Mesenchymal stem cell (in vitro differentiated cells and primary cell): ENCODE measurements at regions not wholly inside any gene's neighbourhood (a gene's known extent, or its start where the extent isn't known, plus 50 kb on each side); places are given as distances from the start of the nearest gene placed in this dataset.

Experiments
- DNase-seq: peaks from one replicate; pipeline ENCODE4 v3.0.0-alpha.2; 2013
- H2AFZ ChIP-seq: one replicate; pipeline ENCODE4 v1.6.1; 2013; ENCODE audit warnings: low read depth, mild to moderate bottlenecking, control low read depth, inconsistent platforms, low read length, moderate library complexity
- H2AK5ac ChIP-seq: 2 replicates; pipeline ENCODE4 v1.6.1; 2013; ENCODE audit warnings: low read length, moderate library complexity, mild to moderate bottlenecking, inconsistent platforms; ENCODE audit not compliant: severe bottlenecking
- H2BK120ac ChIP-seq: one replicate; pipeline ENCODE4 v1.6.1; 2013; ENCODE audit warnings: low read depth, mild to moderate bottlenecking, inconsistent platforms, low read length, moderate library complexity
- H2BK12ac ChIP-seq, 2 experiments: one replicate each; pipeline ENCODE4 v1.6.1; 2013; ENCODE audit warnings: inconsistent platforms in 2 of 2, low read length in 2 of 2, mild to moderate bottlenecking in 2 of 2, moderate library complexity in 2 of 2, control low read depth in 1 of 2
- H2BK15ac ChIP-seq: one replicate; pipeline ENCODE4 v1.6.1; 2013; ENCODE audit warnings: mild to moderate bottlenecking, low read depth, inconsistent platforms; ENCODE audit not compliant: poor library complexity, severe bottlenecking
- H2BK5ac ChIP-seq: 2 replicates; pipeline ENCODE4 v1.6.1; 2013; ENCODE audit warnings: low read depth, mild to moderate bottlenecking, low read length, control low read depth, inconsistent platforms; ENCODE audit not compliant: poor library complexity, severe bottlenecking
- H3K14ac ChIP-seq, 2 experiments: one replicate each; pipeline ENCODE4 v1.6.1; 2013; ENCODE audit warnings: inconsistent platforms in 2 of 2, low read length in 2 of 2, control low read depth in 1 of 2, mild to moderate bottlenecking in 1 of 2, moderate library complexity in 1 of 2
- H3K18ac ChIP-seq, 2 experiments: one replicate each; pipeline ENCODE4 v1.6.1; 2013; ENCODE audit warnings: inconsistent platforms in 2 of 2, low read length in 2 of 2, control low read depth in 1 of 2, low read depth in 1 of 2, mild to moderate bottlenecking in 1 of 2
- H3K23ac ChIP-seq, 2 experiments: one replicate each; pipeline ENCODE4 v1.6.1; 2013; ENCODE audit warnings: inconsistent platforms in 2 of 2, low read length in 2 of 2, mild to moderate bottlenecking in 2 of 2, moderate library complexity in 2 of 2, control low read depth in 1 of 2
- H3K27ac ChIP-seq: 2 replicates; pipeline ENCODE4 v1.5.1; 2013; ENCODE audit warnings: mild to moderate bottlenecking, moderate library complexity, low read length, control low read depth, inconsistent platforms; ENCODE audit not compliant: poor library complexity, severe bottlenecking
- H3K27me3 ChIP-seq, 2 experiments: 2 replicates each; pipeline versions ENCODE4 v1.6.1 to v1.7.0; 2013; ENCODE audit warnings: low read length in 2 of 2, mild to moderate bottlenecking in 2 of 2, moderate library complexity in 2 of 2, control low read depth in 1 of 2, inconsistent platforms in 1 of 2; ENCODE audit not compliant: control insufficient read depth in 1 of 2, insufficient read depth in 1 of 2
- H3K36me3 ChIP-seq, 2 experiments: 2 replicates each; pipeline versions ENCODE4 v1.6.1 to v1.7.0; 2013; ENCODE audit warnings: low read length in 2 of 2, control low read depth in 1 of 2, inconsistent platforms in 1 of 2, low read depth in 1 of 2, mild to moderate bottlenecking in 1 of 2; ENCODE audit not compliant: insufficient read depth in 2 of 2, control insufficient read depth in 1 of 2
- H3K4ac ChIP-seq, 2 experiments: one replicate each; pipeline ENCODE4 v1.6.1; 2013; ENCODE audit warnings: inconsistent platforms in 2 of 2, low read length in 2 of 2, mild to moderate bottlenecking in 2 of 2, moderate library complexity in 2 of 2, control low read depth in 1 of 2, low read depth in 1 of 2
- H3K4me1 ChIP-seq: 2 replicates; pipeline ENCODE4 v1.6.1; 2013; ENCODE audit warnings: low read depth, low read length, control low read depth; ENCODE audit not compliant: control insufficient read depth, insufficient read depth
- H3K4me2 ChIP-seq: 2 replicates; pipeline ENCODE4 v1.6.1; 2013; ENCODE audit warnings: low read length, mild to moderate bottlenecking, inconsistent platforms; ENCODE audit not compliant: poor library complexity, severe bottlenecking
- H3K4me3 ChIP-seq, 2 experiments: 2 replicates each; pipeline versions ENCODE4 v1.5.1 to v1.7.0; 2013; ENCODE audit warnings: low read length in 2 of 2, mild to moderate bottlenecking in 2 of 2, control low read depth in 1 of 2, low read depth in 1 of 2; ENCODE audit not compliant: insufficient read depth in 1 of 2
- H3K79me1 ChIP-seq: replicated peaks from 2 replicates; pipeline ENCODE4 v1.6.1; 2013; ENCODE audit warnings: mild to moderate bottlenecking, control low read depth, low read length, inconsistent platforms; ENCODE audit not compliant: poor library complexity, severe bottlenecking
- H3K9ac ChIP-seq: 2 replicates; pipeline ENCODE4 v1.7.0; 2013; ENCODE audit warnings: mild to moderate bottlenecking, low read length, moderate library complexity
- H3K9me3 ChIP-seq: 2 replicates; pipeline ENCODE4 v1.7.0; 2013; ENCODE audit warnings: mild to moderate bottlenecking, low read length; ENCODE audit not compliant: control insufficient read depth
- H4K8ac ChIP-seq: one replicate; pipeline ENCODE4 v1.6.1; 2013; ENCODE audit warnings: inconsistent platforms, mild to moderate bottlenecking, low read length, moderate library complexity
- H4K91ac ChIP-seq: one replicate; pipeline ENCODE4 v1.6.1; 2013; ENCODE audit warnings: mild to moderate bottlenecking, low read length, inconsistent platforms
- WGBS: methylation state at CpG from one replicate; pipeline ENCODE4 v1.1.7; 2013; ENCODE audit warnings: mixed read lengths; 5-methylcytosine and 5-hydroxymethylcytosine counted together

- no peak overlapping the region for H4K91ac ChIP-seq
- no peak overlapping the region for H3K18ac ChIP-seq
- H3K36me3 ChIP-seq, result no peaks in the 10 kb centered on the region
- H3K9me3 ChIP-seq, result no peaks in the 10 kb centered on the region
- H3K14ac ChIP-seq, result peak overlapping the region in 1 of 2 experiments; percentile 20
- H3K4ac ChIP-seq, result no peak overlapping the region
- WGBS, result 63% methylated on average over 3 of the region's 3 CpGs
- no peak overlapping the region for H3K27ac ChIP-seq
- H2BK15ac ChIP-seq, result no peak overlapping the region
- no peak overlapping the region for H3K4me2 ChIP-seq
- no peak overlapping the region for H3K9ac ChIP-seq
- no peak overlapping the region for H2BK12ac ChIP-seq
- H2AFZ ChIP-seq, result no peak overlapping the region
- H3K27me3 ChIP-seq, result no peaks in the 10 kb centered on the region
- DNase-seq, result no peak
- H2BK5ac ChIP-seq, result no peak overlapping the region
- H4K8ac ChIP-seq, result no peak overlapping the region
- no peak overlapping the region for H2AK5ac ChIP-seq
- no peak overlapping the region for H2BK120ac ChIP-seq
- no peaks in the 10 kb centered on the region for H3K79me1 ChIP-seq
- no peaks in the 10 kb centered on the region for H3K4me1 ChIP-seq
- no peak overlapping the region for H3K23ac ChIP-seq
- no peak overlapping the region for H3K4me3 ChIP-seq
Measured at GRCh38 chr2:129070663-129071062, 752.0 kb upstream of the HS6ST1 start.

- Histone ChIP-seq H3K79me1 (no peaks in the 10 kb centered on the region), H2BK15ac (no peak overlapping the region), H3K36me3 (no peaks in the 10 kb centered on the region), H3K4ac (no peak overlapping the region), H3K4me2 (no peak overlapping the region), H2BK12ac (no peak overlapping the region), H3K9ac (no peak overlapping the region), H3K14ac (no peak overlapping the region), H3K4me1 (no peaks in the 10 kb centered on the region), H3K27ac (no peak overlapping the region), H4K91ac (no peak overlapping the region), H3K9me3 (no peaks in the 10 kb centered on the region), H4K8ac (no peak overlapping the region), H3K4me3 (no peak overlapping the region), H3K18ac (no peak overlapping the region), H2AK5ac (no peak overlapping the region), H3K23ac (no peak overlapping the region), H2BK5ac (no peak overlapping the region), H2AFZ (no peak overlapping the region), H2BK120ac (no peak overlapping the region), H3K27me3 (no peaks in the 10 kb centered on the region)
- 95% methylated on average over 6 of the region's 6 CpGs for WGBS
- no peak for DNase-seq
Measured at GRCh38 chr2:129071531-129071930, 752.9 kb upstream of the HS6ST1 start.

- Histone ChIP-seq H4K91ac (no peak overlapping the region), H2BK15ac (no peak overlapping the region), H3K27ac (no peak overlapping the region), H3K9me3 (no peaks in the 10 kb centered on the region), H3K4me1 (no peaks in the 10 kb centered on the region), H2BK120ac (no peak overlapping the region), H3K79me1 (no peaks in the 10 kb centered on the region), H2AFZ (no peak overlapping the region), H2BK5ac (no peak overlapping the region), H3K4me3 (no peak overlapping the region), H3K4me2 (no peak overlapping the region), H3K23ac (no peak overlapping the region), H3K36me3 (no peaks in the 10 kb centered on the region), H2BK12ac (no peak overlapping the region), H3K9ac (no peak overlapping the region), H2AK5ac (no peak overlapping the region), H3K14ac (no peak overlapping the region), H3K4ac (no peak overlapping the region), H4K8ac (no peak overlapping the region), H3K18ac (no peak overlapping the region), H3K27me3 (peaks cover 0 to 8% of the 10 kb centered on the region in 2 experiments)
- 90% methylated on average over 2 of the region's 3 CpGs for WGBS
- no peak for DNase-seq
Measured at GRCh38 chr2:129074298-129074920, 755.7 kb upstream of the HS6ST1 start.

GRCh38 chr2:129078548-129078947 is 759.9 kb upstream of the HS6ST1 start:
- Histone ChIP-seq H3K14ac (no peak overlapping the region), H2AK5ac (no peak overlapping the region), H2AFZ (no peak overlapping the region), H2BK15ac (no peak overlapping the region), H4K91ac (no peak overlapping the region), H3K36me3 (no peaks in the 10 kb centered on the region), H3K18ac (no peak overlapping the region), H2BK120ac (no peak overlapping the region), H3K9me3 (no peaks in the 10 kb centered on the region), H2BK12ac (no peak overlapping the region), H3K4me2 (no peak overlapping the region), H3K4me1 (no peaks in the 10 kb centered on the region), H3K79me1 (no peaks in the 10 kb centered on the region), H3K27ac (no peak overlapping the region), H4K8ac (peak overlapping the region; percentile 23), H3K23ac (no peak overlapping the region), H3K27me3 (peaks cover 0 to 17% of the 10 kb centered on the region in 2 experiments), H3K9ac (no peak overlapping the region), H2BK5ac (no peak overlapping the region), H3K4me3 (no peak overlapping the region), H3K4ac (no peak overlapping the region)
- 84% methylated on average over 3 of the region's 3 CpGs for WGBS
- no peak for DNase-seq
